GM12874 (cell line): ENCODE measurements at regions not wholly inside any gene's neighbourhood (a gene's known extent, or its start where the extent isn't known, plus 50 kb on each side); places are given as distances from the start of the nearest gene placed in this dataset.

Experiments used
- CTCF ChIP-seq: IDR thresholded peaks from 2 replicates; pipeline ENCODE4 v1.5.1; 2011; ENCODE audit warnings: low read depth, mild to moderate bottlenecking, control low read depth, low read length, moderate library complexity; ENCODE audit not compliant: insufficient read depth

- no peak for TF ChIP-seq CTCF
Observed at GRCh38 chr4:171602638-171603355, 210.4 kb upstream of the GALNTL6 start.

GRCh38 chr4:171601091-171601490 lies 212.1 kb upstream of the GALNTL6 start:
- TF ChIP-seq CTCF, result no peak

- no peak for TF ChIP-seq CTCF
Observed at GRCh38 chr4:171599628-171600027, 213.6 kb upstream of the GALNTL6 start.

- no peak for TF ChIP-seq CTCF
Observed at GRCh38 chr4:171594293-171594692, 218.9 kb upstream of the GALNTL6 start.

- TF ChIP-seq CTCF, result no peak
Observed at GRCh38 chr4:171590716-171591115, 222.5 kb upstream of the GALNTL6 start.

- TF ChIP-seq CTCF, result no peak
Observed at GRCh38 chr4:171588764-171589163, 224.4 kb upstream of the GALNTL6 start.

- TF ChIP-seq CTCF, result no peak
Observed at GRCh38 chr4:171588051-171588545, 225.1 kb upstream of the GALNTL6 start.
